Activated naive CD4-positive, alpha-beta T cell treated with anti-CD3 and anti-CD28 coated beads for 36 hours (primary cell): ENCODE measurements at regions not wholly inside any gene's neighbourhood (a gene's known extent, or its start where the extent isn't known, plus 50 kb on each side); places are given as distances from the start of the nearest gene placed in this dataset.

Source experiments
- CTCF ChIA-PET: fragments of 350-600 bp; sonication (Branson Sonifier 250); formaldehyde crosslinking; loops from one replicate; lab custom pipeline; 2021; ENCODE audit warnings: antibody characterized with exemption; lab: Charles Lee
- DNase-seq: peaks from one replicate; pipeline ENCODE4 v3.0.0-alpha.2; 2020
- H3K27ac Mint-ChIP-seq: one replicate; pipeline ENCODE4 v1.8.0; 2021; ENCODE audit warnings: mild to moderate bottlenecking, mixed read lengths
- H3K27me3 Mint-ChIP-seq: one replicate; pipeline ENCODE4 v1.8.0; 2021; ENCODE audit warnings: low read depth, mixed read lengths
- H3K36me3 Mint-ChIP-seq: one replicate; pipeline ENCODE4 v1.8.0; 2021; ENCODE audit warnings: low read depth, mixed read lengths
- H3K4me1 Mint-ChIP-seq: one replicate; pipeline ENCODE4 v1.8.0; 2021; ENCODE audit warnings: low read depth, mixed read lengths
- H3K4me3 Mint-ChIP-seq: one replicate; pipeline ENCODE4 v1.8.0; 2021; ENCODE audit warnings: mild to moderate bottlenecking, moderate library complexity, mixed read lengths
- H3K9me3 Mint-ChIP-seq: one replicate; pipeline ENCODE4 v1.8.0; 2021; ENCODE audit warnings: mixed read lengths
- intact Hi-C: fragments of 100-400 bp; cut with micrococcal nuclease; formaldehyde crosslinking; loops from one replicate; pipeline ENCODE4 v1.15.1; 2023

DNA sequence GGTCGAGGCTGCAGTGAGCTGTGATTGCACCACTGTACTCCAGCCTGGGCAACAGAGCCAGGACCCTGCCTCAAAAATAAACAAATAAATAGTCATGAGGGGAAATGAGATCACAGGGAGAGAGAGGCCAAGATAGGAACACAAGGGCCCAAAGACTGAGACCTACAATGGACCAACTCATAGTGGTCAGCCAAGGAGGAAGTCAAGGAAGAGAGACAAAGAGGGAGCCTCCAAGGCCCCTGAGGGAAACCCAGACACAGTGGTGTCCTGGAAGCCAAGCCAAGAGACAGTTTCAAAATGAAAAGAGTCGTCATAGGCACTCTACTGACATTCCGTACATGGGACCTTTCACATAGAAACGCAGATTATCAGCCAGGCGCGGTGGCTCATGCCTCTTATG is 153.3 kb downstream of the BCOR start:
- no peak for DNase-seq
- Mint-ChIP-seq H3K27me3 (no peaks in the 10 kb centered on the region), H3K4me3 (no peak overlapping the region), H3K9me3 (no peaks in the 10 kb centered on the region), H3K4me1 (peaks cover 7% of the 10 kb centered on the region), H3K36me3 (no peaks in the 10 kb centered on the region), H3K27ac (no peak overlapping the region)
- intact Hi-C loops, result no loop called here
- CTCF ChIA-PET, result no interaction called here

DNA sequence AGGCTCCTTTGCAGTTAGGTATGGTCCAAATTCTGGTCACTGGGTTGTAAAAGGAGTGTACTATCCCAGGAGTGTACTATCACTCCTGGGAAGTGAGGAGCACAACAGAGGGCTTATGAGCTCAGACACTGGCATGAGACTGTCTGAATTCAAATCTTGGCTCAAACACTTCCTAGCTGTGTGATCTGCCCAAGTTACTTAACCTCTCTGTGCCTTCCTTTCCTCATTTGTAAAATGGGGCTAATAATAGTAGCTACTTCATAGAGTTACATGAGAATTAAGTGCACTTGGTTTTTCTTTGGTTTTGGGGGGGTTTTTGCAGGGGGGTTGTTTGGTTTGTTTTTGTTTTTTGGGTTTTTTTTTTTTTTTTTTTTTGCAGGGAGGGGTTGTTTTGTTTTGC is 152.0 kb downstream of the BCOR start:
- no peak overlapping the region for H3K27ac Mint-ChIP-seq
- H3K36me3 Mint-ChIP-seq, result no peaks in the 10 kb centered on the region
- no peaks in the 10 kb centered on the region for H3K27me3 Mint-ChIP-seq
- CTCF ChIA-PET, result no interaction called here
- H3K9me3 Mint-ChIP-seq, result no peaks in the 10 kb centered on the region
- H3K4me1 Mint-ChIP-seq, result peaks cover 7% of the 10 kb centered on the region
- intact Hi-C loops, result no loop called here
- H3K4me3 Mint-ChIP-seq, result no peak overlapping the region
- DNase-seq, result no peak

GRCh38 chrX:39946822-39947221 is 150.9 kb downstream of the BCOR start:
- intact Hi-C loops, result no loop called here
- no peak for DNase-seq
- Mint-ChIP-seq H3K27me3 (no peaks in the 10 kb centered on the region), H3K27ac (no peak overlapping the region), H3K36me3 (no peaks in the 10 kb centered on the region), H3K9me3 (no peaks in the 10 kb centered on the region), H3K4me3 (no peak overlapping the region), H3K4me1 (peaks cover 7% of the 10 kb centered on the region)
- CTCF ChIA-PET, result no interaction called here

GRCh38 chrX:39948582-39948981 is 149.2 kb downstream of the BCOR start:
- intact Hi-C loops, result no loop called here
- Mint-ChIP-seq H3K4me1 (peaks cover 7% of the 10 kb centered on the region), H3K36me3 (no peaks in the 10 kb centered on the region), H3K27ac (no peak overlapping the region), H3K4me3 (no peak overlapping the region), H3K9me3 (no peaks in the 10 kb centered on the region), H3K27me3 (no peaks in the 10 kb centered on the region)
- no peak for DNase-seq
- CTCF ChIA-PET, result no interaction called here

DNA sequence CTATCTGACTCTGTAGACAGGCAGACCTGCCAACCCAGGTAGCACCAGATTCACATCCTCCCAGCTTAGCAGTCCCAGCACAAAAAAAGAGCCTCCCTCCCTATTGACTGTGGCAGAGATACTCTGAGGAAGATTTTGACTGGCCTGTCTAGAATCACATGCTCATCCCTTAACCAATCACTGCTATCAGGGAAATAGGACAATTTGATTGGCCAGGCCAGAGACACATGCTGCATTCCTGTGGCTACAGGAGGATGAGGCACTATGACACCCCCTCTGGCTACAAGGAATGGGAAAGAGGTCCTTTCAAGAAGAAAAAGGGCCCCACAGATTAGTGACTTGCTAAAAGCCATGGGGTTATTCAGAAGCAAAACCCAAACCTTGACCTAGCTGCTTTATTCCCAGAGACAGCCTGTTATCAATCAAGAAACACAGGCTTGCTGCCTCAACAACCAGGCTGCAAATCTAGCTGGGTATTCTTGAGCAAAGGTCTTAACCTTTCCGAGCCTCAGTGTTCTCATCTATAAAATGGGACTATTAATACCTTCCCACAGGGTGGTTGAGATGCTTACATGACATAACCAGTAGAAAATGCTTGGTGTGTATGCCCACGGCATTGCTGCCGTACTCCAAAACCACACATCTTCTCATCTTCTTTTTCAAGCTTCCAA is 147.6 kb downstream of the BCOR start:
- no peaks in the 10 kb centered on the region for H3K9me3 Mint-ChIP-seq
- H3K27ac Mint-ChIP-seq, result no peak overlapping the region
- CTCF ChIA-PET, result interaction anchor here (0.7 kb wide), 1 partner anchor 587 kb away, joined by 3 read pairs; no protein-coding TSS in a partner anchor
- H3K4me1 Mint-ChIP-seq, result peaks cover 10% of the 10 kb centered on the region
- DNase-seq, result no peak
- intact Hi-C loops, result no loop called here
- H3K36me3 Mint-ChIP-seq, result no peaks in the 10 kb centered on the region
- H3K27me3 Mint-ChIP-seq, result no peaks in the 10 kb centered on the region
- H3K4me3 Mint-ChIP-seq, result no peak overlapping the region

DNA sequence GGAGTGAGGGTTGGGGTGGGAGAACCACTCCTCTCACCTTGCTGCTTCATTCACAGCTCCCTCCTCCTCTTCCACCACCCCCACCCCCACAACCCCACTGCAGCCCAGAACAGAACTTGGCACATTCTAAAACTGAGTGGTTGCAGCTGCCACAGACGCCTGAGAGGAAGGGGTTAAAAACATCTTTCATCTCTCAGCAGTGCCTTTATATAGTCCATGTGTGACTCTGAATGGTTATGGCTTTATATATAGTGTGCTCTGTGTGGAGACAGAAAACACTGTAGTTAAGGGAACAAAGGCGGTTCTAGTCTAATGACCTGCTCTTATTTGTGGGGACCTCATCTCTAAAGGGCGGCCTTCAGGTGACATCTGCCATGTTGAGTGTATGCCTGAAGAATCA is 144.8 kb downstream of the BCOR start:
- Mint-ChIP-seq H3K27ac (no peak overlapping the region), H3K4me1 (peaks cover 17% of the 10 kb centered on the region), H3K36me3 (no peaks in the 10 kb centered on the region), H3K4me3 (no peak overlapping the region), H3K27me3 (no peaks in the 10 kb centered on the region), H3K9me3 (no peaks in the 10 kb centered on the region)
- no peak for DNase-seq
- CTCF ChIA-PET, result no interaction called here
- intact Hi-C loops, result no loop called here

- Mint-ChIP-seq H3K27me3 (no peaks in the 10 kb centered on the region), H3K9me3 (no peaks in the 10 kb centered on the region), H3K27ac (no peak overlapping the region), H3K36me3 (no peaks in the 10 kb centered on the region), H3K4me1 (peaks cover 12% of the 10 kb centered on the region), H3K4me3 (no peak overlapping the region)
- no peak for DNase-seq
- intact Hi-C loops, result no loop called here
- CTCF ChIA-PET, result no interaction called here
Observed at GRCh38 chrX:39953879-39954278, 143.9 kb downstream of the BCOR start.

- peaks cover 10% of the 10 kb centered on the region for H3K4me1 Mint-ChIP-seq
- CTCF ChIA-PET, result no interaction called here
- intact Hi-C loops, result no loop called here
Observed at GRCh38 chrX:39954851-39955250, 142.9 kb downstream of the BCOR start.

GRCh38 chrX:39955625-39956024 is 142.1 kb downstream of the BCOR start:
- CTCF ChIA-PET, result no interaction called here
- Mint-ChIP-seq H3K27ac (no peak overlapping the region), H3K9me3 (no peaks in the 10 kb centered on the region), H3K36me3 (no peaks in the 10 kb centered on the region), H3K4me3 (no peak overlapping the region), H3K4me1 (peaks cover 10% of the 10 kb centered on the region), H3K27me3 (no peaks in the 10 kb centered on the region)
- intact Hi-C loops, result no loop called here
- DNase-seq, result no peak

More at GRCh38 chrX:39954851-39955250, 142.9 kb downstream of the BCOR start:
- H3K9me3 Mint-ChIP-seq, result no peaks in the 10 kb centered on the region
- no peaks in the 10 kb centered on the region for H3K27me3 Mint-ChIP-seq
- no peak overlapping the region for H3K4me3 Mint-ChIP-seq
- no peak for DNase-seq
- H3K36me3 Mint-ChIP-seq, result no peaks in the 10 kb centered on the region
- no peak overlapping the region for H3K27ac Mint-ChIP-seq

DNA sequence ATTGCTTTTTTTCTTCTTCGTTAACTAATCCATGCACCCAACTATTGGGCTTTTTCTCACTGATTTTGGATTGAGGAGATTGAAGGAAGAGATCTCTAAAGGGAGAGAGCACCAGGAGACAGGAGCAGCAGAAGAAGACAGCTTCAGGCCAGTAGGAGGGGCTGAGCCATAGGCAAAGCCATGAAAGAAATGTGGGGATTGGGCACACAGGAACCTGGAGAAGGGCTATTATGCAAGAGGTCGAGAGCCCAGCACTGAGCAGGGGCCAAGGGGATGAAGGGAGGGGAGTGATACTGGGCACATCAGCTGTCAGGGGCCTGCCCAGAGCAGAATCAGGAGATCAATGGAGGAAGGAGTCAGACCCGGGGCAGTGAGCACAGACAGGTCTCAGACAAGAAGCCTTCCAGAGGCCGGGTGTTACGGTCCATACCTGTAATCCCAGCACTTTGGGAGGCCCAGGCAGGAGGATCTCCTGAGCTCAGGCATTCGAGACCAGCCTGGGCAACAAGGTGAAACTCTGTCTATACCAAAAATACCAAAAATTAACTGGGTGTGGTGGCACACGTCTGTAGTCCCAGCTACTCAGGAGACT is 140.9 kb downstream of the BCOR start:
- Mint-ChIP-seq H3K27ac (no peak overlapping the region), H3K36me3 (no peaks in the 10 kb centered on the region), H3K27me3 (no peaks in the 10 kb centered on the region), H3K4me3 (no peak overlapping the region), H3K9me3 (no peaks in the 10 kb centered on the region), H3K4me1 (peaks cover 10% of the 10 kb centered on the region)
- intact Hi-C loops, result no loop called here
- CTCF ChIA-PET, result no interaction called here
- no peak for DNase-seq

GRCh38 chrX:39957816-39958566 is 139.8 kb downstream of the BCOR start:
- Mint-ChIP-seq H3K27ac (no peak overlapping the region), H3K9me3 (no peaks in the 10 kb centered on the region), H3K36me3 (no peaks in the 10 kb centered on the region), H3K4me3 (no peak overlapping the region), H3K27me3 (no peaks in the 10 kb centered on the region), H3K4me1 (peaks cover 10% of the 10 kb centered on the region)
- no peak for DNase-seq
- intact Hi-C loops, result no loop called here
- CTCF ChIA-PET, result no interaction called here

DNA sequence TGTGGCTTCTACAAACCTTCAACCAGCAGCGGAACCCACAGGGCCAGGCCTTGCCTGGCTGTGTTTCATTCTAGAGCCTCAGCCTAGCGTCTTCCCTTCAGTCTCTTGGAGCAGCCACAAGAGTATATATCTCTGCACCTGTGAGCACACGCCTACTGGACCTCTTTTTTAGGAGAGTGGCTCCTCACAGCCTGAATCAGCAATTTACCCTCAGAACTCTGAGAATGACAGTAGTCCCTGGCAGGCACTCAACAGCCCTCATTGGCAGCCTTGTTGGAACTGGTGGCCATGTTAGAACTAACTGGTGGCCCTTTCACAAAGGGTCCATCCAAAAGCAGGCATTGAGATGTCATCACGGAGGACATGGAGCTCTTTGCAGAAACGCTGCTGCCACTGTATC is 138.9 kb downstream of the BCOR start:
- H3K4me1 Mint-ChIP-seq, result peaks cover 10% of the 10 kb centered on the region
- intact Hi-C loops, result no loop called here
- CTCF ChIA-PET, result no interaction called here
- no peak overlapping the region for H3K27ac Mint-ChIP-seq
- H3K9me3 Mint-ChIP-seq, result no peaks in the 10 kb centered on the region
- H3K36me3 Mint-ChIP-seq, result no peaks in the 10 kb centered on the region
- DNase-seq, result no peak
- H3K27me3 Mint-ChIP-seq, result no peaks in the 10 kb centered on the region
- no peak overlapping the region for H3K4me3 Mint-ChIP-seq

- DNase-seq, result no peak
- no peak overlapping the region for H3K27ac Mint-ChIP-seq
- no peak overlapping the region for H3K4me3 Mint-ChIP-seq
- intact Hi-C loops, result no loop called here
- H3K4me1 Mint-ChIP-seq, result peaks cover 6% of the 10 kb centered on the region
- no peaks in the 10 kb centered on the region for H3K36me3 Mint-ChIP-seq
- CTCF ChIA-PET, result no interaction called here
- no peaks in the 10 kb centered on the region for H3K27me3 Mint-ChIP-seq
- no peaks in the 10 kb centered on the region for H3K9me3 Mint-ChIP-seq
Observed at GRCh38 chrX:39960219-39960618, 137.5 kb downstream of the BCOR start.
